ENCODE measurements at regions not wholly inside any gene's neighbourhood (a gene's known extent, or its start where the extent isn't known, plus 50 kb on each side); places are given as distances from the start of the nearest gene placed in this dataset.

DNA sequence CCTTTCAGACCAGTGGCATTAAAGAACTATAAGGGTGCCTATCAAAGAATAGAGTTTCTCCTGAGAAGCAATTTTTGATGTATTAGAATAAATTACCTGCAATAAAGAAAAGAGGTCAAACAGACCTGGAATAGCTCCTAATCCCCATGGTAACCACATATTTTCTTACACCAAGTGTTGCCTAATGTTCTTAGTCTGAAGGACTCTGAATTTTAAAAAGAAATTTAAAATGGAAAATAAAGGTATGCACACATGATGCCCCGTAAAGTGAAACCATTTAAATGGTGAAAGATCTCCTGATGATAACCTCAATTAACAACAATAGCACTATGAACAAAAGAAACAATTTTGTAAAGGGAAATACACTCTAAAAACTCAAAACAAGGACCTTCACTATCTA is 55.1 kb upstream of the LOC128125822 start:
- Mint-ChIP-seq H3K4me1 (ENCODE audit: insufficient read depth, unreplicated experiment) (peaks cover 17% of the 10 kb centered on the region), H3K36me3 (ENCODE audit: insufficient read depth, unreplicated experiment) (no peaks in the 10 kb centered on the region), H3K27ac (ENCODE audit: low read depth, unreplicated experiment) (no peak overlapping the region), H3K27me3 (ENCODE audit: insufficient read depth, unreplicated experiment) (no peaks in the 10 kb centered on the region), H3K9me3 (ENCODE audit: unreplicated experiment) (no peaks in the 10 kb centered on the region), H3K4me3 (ENCODE audit: unreplicated experiment) (no peak overlapping the region)
- no peak for DNase-seq (ENCODE audit: unreplicated experiment)
- no peak for TF ChIP-seq CTCF (IDR thresholded peaks at IDR 0.05; ENCODE audit: unreplicated experiment)
- BruUV-seq (replicated peaks): no TSS peak
- intact Hi-C loops (cut with micrococcal nuclease): no loop called here
- ChIA-PET CTCF (interaction anchor here (0.7 to 1.5 kb wide), 2 partner anchors 8 to 289 kb away, joined by 3 to 4 read pairs; no protein-coding TSS in a partner anchor), POLR2A (interaction anchor here (1.1 to 3.2 kb wide), 4 partner anchors 10 to 57 kb away, joined by 3 to 15 read pairs (median 6); no protein-coding TSS in a partner anchor)

- POLR2A ChIA-PET: interaction anchor here (0.7 to 1.3 kb wide), 6 partner anchors 12 to 117 kb away, joined by 3 to 5 read pairs (median 3); no protein-coding TSS in a partner anchor
- Mint-ChIP-seq H3K4me1 (ENCODE audit: insufficient read depth, unreplicated experiment) (peaks cover 6% of the 10 kb centered on the region), H3K4me3 (ENCODE audit: unreplicated experiment) (no peak overlapping the region), H3K27ac (ENCODE audit: low read depth, unreplicated experiment) (no peak overlapping the region), H3K9me3 (ENCODE audit: unreplicated experiment) (no peaks in the 10 kb centered on the region), H3K27me3 (ENCODE audit: insufficient read depth, unreplicated experiment) (no peaks in the 10 kb centered on the region), H3K36me3 (ENCODE audit: insufficient read depth, unreplicated experiment) (no peaks in the 10 kb centered on the region)
- DNase-seq (ENCODE audit: unreplicated experiment): no peak
- TF ChIP-seq CTCF (IDR thresholded peaks at IDR 0.05; ENCODE audit: unreplicated experiment): no peak
- intact Hi-C loops (cut with micrococcal nuclease): no loop called here
- CTCF ChIA-PET: interaction anchor here (0.6 to 1.3 kb wide), 2 partner anchors 25 to 169 kb away, joined by 3 to 4 read pairs; no protein-coding TSS in a partner anchor
- BruUV-seq (replicated peaks): no TSS peak
Observed at GRCh38 chr6:63521475-63522210, 50.6 kb upstream of the LOC128125822 start.
